PFSK-1 (cell line): ENCODE measurements at regions not wholly inside any gene's neighbourhood (a gene's known extent, or its start where the extent isn't known, plus 50 kb on each side); places are given as distances from the start of the nearest gene placed in this dataset.

Experiments
- FOXP2 ChIP-seq: optimal IDR thresholded peaks from 2 replicates; pipeline ENCODE3; 2011; ENCODE audit warnings: borderline replicate concordance, control low read depth, inconsistent platforms; ENCODE audit not compliant: insufficient read depth; ENCODE audit errors: extremely low read length, extremely low read depth
- POLR2AphosphoS5 ChIP-seq: IDR thresholded peaks from 2 replicates; pipeline ENCODE4 v1.6.1; 2012; ENCODE audit warnings: low read depth, mild to moderate bottlenecking, control low read depth, low read length, moderate library complexity
- REST ChIP-seq, 2 experiments: IDR thresholded peaks; 2 replicates each; pipeline versions ENCODE4 v1.6.1 to v1.8.0; 2011 to 2012; ENCODE audit warnings: low read depth in 2 of 2, low read length in 2 of 2, control low read depth in 1 of 2, inconsistent platforms in 1 of 2, mild to moderate bottlenecking in 1 of 2, moderate library complexity in 1 of 2; ENCODE audit not compliant: insufficient read depth in 1 of 2
- SIN3A ChIP-seq: IDR thresholded peaks from 2 replicates; pipeline ENCODE4 v1.6.1; 2012; ENCODE audit warnings: mild to moderate bottlenecking, low read length, moderate library complexity, borderline replicate concordance; ENCODE audit not compliant: insufficient read depth
- TAF1 ChIP-seq: IDR thresholded peaks from 2 replicates; pipeline ENCODE4 v1.6.1; 2012; ENCODE audit warnings: low read length, control low read depth, borderline replicate concordance; ENCODE audit not compliant: insufficient read depth

GRCh38 chr21:39034590-39035536 lies 148.4 kb downstream of the PSMG1 start:
- TF ChIP-seq SIN3A = no peak
- no peak for TF ChIP-seq REST (IDR thresholded peaks at IDR 0.05; ENCODE audit: insufficient read depth in 1 of 2, low read depth in 2 of 2, low read length in 2 of 2)
- TF ChIP-seq FOXP2 = no peak
- no peak for TF ChIP-seq POLR2AphosphoS5
- no peak for TF ChIP-seq TAF1

GRCh38 chr21:39033878-39034589 lies 149.2 kb downstream of the PSMG1 start:
- TF ChIP-seq FOXP2 = no peak
- TF ChIP-seq REST (IDR thresholded peaks at IDR 0.05; ENCODE audit: insufficient read depth in 1 of 2, low read depth in 2 of 2, low read length in 2 of 2) = no peak
- TF ChIP-seq POLR2AphosphoS5 = no peak
- TF ChIP-seq SIN3A = no peak
- no peak for TF ChIP-seq TAF1

- TF ChIP-seq TAF1 (no peak), FOXP2 (no peak), POLR2AphosphoS5 (no peak), SIN3A (no peak), REST (IDR thresholded peaks at IDR 0.05; ENCODE audit: insufficient read depth in 1 of 2, low read depth in 2 of 2, low read length in 2 of 2) (no peak)
These were observed 153.1 kb downstream of the PSMG1 start for GRCh38 chr21:39029900-39030884.

- TF ChIP-seq SIN3A = no peak
These were observed 154.0 kb downstream of the PSMG1 start for GRCh38 chr21:39029086-39029755.
